H1 (cell line): ENCODE measurements at regions not wholly inside any gene's neighbourhood (a gene's known extent, or its start where the extent isn't known, plus 50 kb on each side); places are given as distances from the start of the nearest gene placed in this dataset.

Source experiments
- CTCF ChIA-PET: fragments of 300-600 bp; sonication (Branson Sonifier 250); formaldehyde crosslinking; loops from one replicate; lab custom pipeline; 2021; ENCODE audit not compliant: partially characterized antibody; lab: Charles Lee
- POLR2A ChIA-PET: fragments of 300-600 bp; sonication (Branson Sonifier 250); formaldehyde crosslinking; loops from one replicate; lab custom pipeline; 2021; ENCODE audit warnings: inconsistent platforms; ENCODE audit not compliant: partially characterized antibody; lab: Charles Lee
- DNase-seq, 2 experiments: peaks; one replicate each; pipeline versions ENCODE4 v3.0.0 to v3.0.0-alpha.2; 2010 to 2022; ENCODE audit warnings: low spot score in 2 of 2, low read depth in 1 of 2, mixed read lengths in 1 of 2
- FAIRE-seq: peaks from 2 replicates; lab custom pipeline; 2011; peaks lifted over from hg19 to GRCh38; lab: Jason Lieb, UNC
- H2AFZ ChIP-seq: 2 replicates; pipeline ENCODE4 v1.8.1; 2012; ENCODE audit warnings: low read length, inconsistent platforms
- H2AK5ac ChIP-seq: 2 replicates; pipeline ENCODE4 v1.6.1; 2013; ENCODE audit warnings: low read depth, low read length
- H2BK120ac ChIP-seq: replicated peaks from 2 replicates; pipeline ENCODE3; 2013; ENCODE audit warnings: low read depth, low read length, inconsistent platforms
- H2BK12ac ChIP-seq: 2 replicates; pipeline ENCODE4 v1.6.1; 2013; ENCODE audit warnings: low read depth, low read length
- H2BK15ac ChIP-seq: 2 replicates; pipeline ENCODE4 v1.6.1; 2013; ENCODE audit warnings: low read length
- H2BK20ac ChIP-seq: 2 replicates; pipeline ENCODE4 v1.6.1; 2013; ENCODE audit warnings: low read length
- H2BK5ac ChIP-seq: 2 replicates; pipeline ENCODE4 v1.6.1; 2013; ENCODE audit warnings: low read depth, low read length
- H3K14ac ChIP-seq: 2 replicates; pipeline ENCODE4 v1.6.1; 2013; ENCODE audit warnings: inconsistent platforms; ENCODE audit not compliant: insufficient read length
- H3K18ac ChIP-seq: 2 replicates; pipeline ENCODE4 v1.6.1; 2013; ENCODE audit warnings: low read length; ENCODE audit errors: extremely low read depth
- H3K23ac ChIP-seq: 2 replicates; pipeline ENCODE4 v1.6.1; 2013; ENCODE audit warnings: inconsistent platforms; ENCODE audit not compliant: insufficient read length
- H3K23me2 ChIP-seq: 2 replicates; pipeline ENCODE4 v1.6.1; 2013; ENCODE audit warnings: low read depth, low read length
- H3K27ac ChIP-seq: 2 replicates; pipeline ENCODE4 v1.6.1; 2011; ENCODE audit warnings: low read depth, low read length, inconsistent platforms
- H3K27me3 ChIP-seq, 4 experiments: replicated peaks in 1 of 4; 1 replicate in 1 of 4; 2 replicates in 3 of 4; pipeline versions ENCODE4 v1.6.1 to v1.8.1; 2011 to 2013; ENCODE audit warnings: low read length in 3 of 4, mild to moderate bottlenecking in 3 of 4, inconsistent platforms in 2 of 4, mixed read lengths in 2 of 4, moderate library complexity in 1 of 4; ENCODE audit not compliant: control insufficient read depth in 3 of 4, insufficient read depth in 3 of 4; ENCODE audit errors: extremely low read depth in 1 of 4
- H3K36me3 ChIP-seq, 4 experiments: 2 replicates each; pipeline versions ENCODE4 v1.6.1 to v1.8.1; 2011 to 2013; ENCODE audit warnings: mild to moderate bottlenecking in 4 of 4, low read length in 3 of 4, moderate library complexity in 2 of 4, control low read depth in 1 of 4, inconsistent platforms in 1 of 4; ENCODE audit not compliant: insufficient read depth in 4 of 4, control insufficient read depth in 2 of 4
- H3K4ac ChIP-seq: replicated peaks from 2 replicates; pipeline ENCODE3; 2013; ENCODE audit warnings: low read length, low read depth, mixed read lengths, inconsistent platforms; ENCODE audit not compliant: insufficient read length
- H3K4me1 ChIP-seq, 4 experiments: replicated peaks in 1 of 4; 1 replicate in 1 of 4; 2 replicates in 3 of 4; pipeline versions ENCODE4 v1.6.1 to v1.8.1; 2011 to 2013; ENCODE audit warnings: low read length in 3 of 4, inconsistent platforms in 2 of 4, mixed read lengths in 1 of 4; ENCODE audit not compliant: insufficient read depth in 4 of 4, control insufficient read depth in 3 of 4
- H3K4me2 ChIP-seq, 2 experiments: 2 replicates each; pipeline versions ENCODE4 v1.6.1 to v1.8.1; 2011 to 2013; ENCODE audit warnings: low read depth in 2 of 2, low read length in 2 of 2, control low read depth in 1 of 2, inconsistent platforms in 1 of 2, mild to moderate bottlenecking in 1 of 2; ENCODE audit not compliant: insufficient read depth in 1 of 2
- H3K4me3 ChIP-seq, 4 experiments: fragments of 200-600, 300-600 bp in 1 of 4; sonication (generic), shearing (Covaris generic), sonication (Bioruptor Twin) in 1 of 4; 2 replicates each; pipeline versions ENCODE4 v1.5.1 to v1.8.1; 2011 to 2016; ENCODE audit warnings: low read length in 4 of 4, low read depth in 3 of 4, control low read depth in 2 of 4, inconsistent platforms in 2 of 4, mild to moderate bottlenecking in 2 of 4, mixed read lengths in 1 of 4, moderate library complexity in 1 of 4; ENCODE audit not compliant: insufficient read depth in 2 of 4; ENCODE audit errors: extremely low read depth in 1 of 4
- H3K56ac ChIP-seq: replicated peaks from 2 replicates; pipeline ENCODE3; 2013; ENCODE audit warnings: low read depth, mild to moderate bottlenecking, mixed read lengths, low read length, inconsistent platforms; ENCODE audit not compliant: insufficient read length
- H3K79me1 ChIP-seq: 2 replicates; pipeline ENCODE4 v1.6.1; 2013; ENCODE audit warnings: low read depth, low read length, control low read depth
- H3K79me2 ChIP-seq, 2 experiments: 2 replicates each; pipeline versions ENCODE4 v1.6.1 to v1.8.1; 2012 to 2013; ENCODE audit warnings: low read length in 2 of 2, mild to moderate bottlenecking in 2 of 2, inconsistent platforms in 1 of 2; ENCODE audit not compliant: insufficient read depth in 2 of 2, control insufficient read depth in 1 of 2
- H3K9ac ChIP-seq, 4 experiments: replicated peaks in 1 of 4; 1 replicate in 1 of 4; 2 replicates in 3 of 4; pipeline versions ENCODE4 v1.6.1 to v1.8.1; 2011 to 2013; ENCODE audit warnings: low read depth in 3 of 4, low read length in 3 of 4, control low read depth in 2 of 4, mild to moderate bottlenecking in 2 of 4, moderate library complexity in 2 of 4, inconsistent platforms in 1 of 4; ENCODE audit errors: extremely low read depth in 1 of 4
- H3K9me3 ChIP-seq, 2 experiments: 2 replicates each; pipeline versions ENCODE4 v1.6.1 to v1.8.1; 2012 to 2013; ENCODE audit warnings: mild to moderate bottlenecking in 2 of 2, moderate library complexity in 2 of 2, control low read depth in 1 of 2, inconsistent platforms in 1 of 2, low read depth in 1 of 2, low read length in 1 of 2, mixed read lengths in 1 of 2; ENCODE audit not compliant: insufficient read depth in 2 of 2
- H4K20me1 ChIP-seq, 2 experiments: replicated peaks in 1 of 2; 2 replicates each; pipeline versions ENCODE3 to v1.8.1; 2011 to 2013; ENCODE audit warnings: inconsistent platforms in 2 of 2, low read length in 2 of 2, mild to moderate bottlenecking in 1 of 2; ENCODE audit not compliant: insufficient read depth in 2 of 2, control insufficient read depth in 1 of 2
- H4K5ac ChIP-seq: 2 replicates; pipeline ENCODE4 v1.6.1; 2013; ENCODE audit warnings: low read length, low read depth, mixed read lengths, inconsistent platforms; ENCODE audit not compliant: insufficient read length
- H4K8ac ChIP-seq: 2 replicates; pipeline ENCODE4 v1.8.0; 2013; ENCODE audit warnings: mild to moderate bottlenecking, moderate library complexity, low read length, inconsistent platforms; ENCODE audit not compliant: insufficient read depth; ENCODE audit errors: extremely low read depth
- H4K91ac ChIP-seq: replicated peaks from 2 replicates; pipeline ENCODE3; 2013; ENCODE audit warnings: low read length, mixed read lengths, inconsistent platforms; ENCODE audit not compliant: insufficient read length
- BCL11A ChIP-seq, 2 experiments: IDR thresholded peaks; one replicate each; pipeline ENCODE4 v1.6.1; 2011; ENCODE audit warnings: low read depth in 2 of 2, low read length in 2 of 2, mild to moderate bottlenecking in 2 of 2
- CTBP2 ChIP-seq: IDR thresholded peaks from 2 replicates; pipeline ENCODE4 v1.7.0; 2011; ENCODE audit warnings: borderline replicate concordance, mild to moderate bottlenecking, moderate library complexity, mixed read lengths, low read length; ENCODE audit not compliant: insufficient read depth, insufficient read length
- HDAC6 ChIP-seq: IDR thresholded peaks from one replicate; pipeline ENCODE4 v1.7.1; 2012; ENCODE audit warnings: low read depth, mild to moderate bottlenecking, inconsistent platforms, low read length, moderate library complexity
- SAP30 ChIP-seq: fragments of 300-600 bp; sonication (generic); IDR thresholded peaks from 2 replicates; pipeline ENCODE4 v1.7.1; 2012; ENCODE audit warnings: low read length, moderate library complexity, mild to moderate bottlenecking, inconsistent platforms; ENCODE audit not compliant: insufficient read depth, insufficient replicate concordance
- SP2 ChIP-seq: IDR thresholded peaks from 2 replicates; pipeline ENCODE4 v1.6.1; 2012; ENCODE audit warnings: mild to moderate bottlenecking, low read length, inconsistent platforms
- TAF7 ChIP-seq: optimal IDR thresholded peaks from 2 replicates; pipeline ENCODE3; 2011; ENCODE audit warnings: low read depth, mild to moderate bottlenecking, inconsistent platforms, low read length, moderate library complexity, borderline replicate concordance
- TEAD4 ChIP-seq: IDR thresholded peaks from 2 replicates; pipeline ENCODE4 v1.6.1; 2012; ENCODE audit warnings: low read depth, low read length, inconsistent platforms, mixed read lengths
- ZNF274 ChIP-seq: IDR thresholded peaks from 2 replicates; pipeline ENCODE4 v1.7.0; 2012; ENCODE audit warnings: low read length, borderline replicate concordance; ENCODE audit errors: extremely low read depth
- WGBS, 2 experiments: shearing (Covaris generic) in 1 of 2; methylation state at CpG; one replicate each; pipeline versions ENCODE4 v1.1.6 to v1.1.7; 2013 to 2015; ENCODE audit warnings: low lambda C conversion rate in 2 of 2, mixed read lengths in 2 of 2, inconsistent platforms in 1 of 2, low coverage in 1 of 2, missing lambda C conversion rate in 1 of 2; ENCODE audit not compliant: insufficient replicate concordance in 2 of 2, insufficient coverage in 1 of 2, insufficient read length in 1 of 2; ENCODE audit errors: extremely low coverage in 1 of 2, missing lambda C conversion rate in 1 of 2; 5-methylcytosine and 5-hydroxymethylcytosine counted together
- TF ChIP-seq, protein P1 (sequence below): IDR thresholded peaks from 2 replicates; pipeline ENCODE4 v1.6.1; 2011; ENCODE audit warnings: low read depth, mild to moderate bottlenecking, low read length; ENCODE audit not compliant: insufficient read depth

DNA sequence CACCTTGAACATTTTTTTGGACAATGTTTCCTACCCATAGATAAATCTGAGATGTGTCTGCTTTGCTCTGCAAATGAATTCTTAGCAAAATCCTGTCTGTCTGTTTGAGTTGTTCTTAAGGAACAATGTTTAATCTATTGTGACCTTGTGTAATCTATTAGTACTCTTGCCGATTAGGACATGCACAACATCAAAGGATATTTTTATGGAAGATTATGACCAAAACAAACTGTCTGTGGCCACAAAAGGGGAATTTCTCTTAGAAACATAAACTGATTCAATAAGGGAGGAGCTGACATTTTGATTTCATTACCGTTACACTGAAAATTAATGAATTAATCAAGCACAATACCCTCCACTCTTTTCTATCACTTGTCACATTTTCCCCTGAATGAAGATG, 323.0 kb upstream of the PRR16 start:
- TF ChIP-seq HDAC6: no peak
- TF ChIP-seq, protein P1, sequence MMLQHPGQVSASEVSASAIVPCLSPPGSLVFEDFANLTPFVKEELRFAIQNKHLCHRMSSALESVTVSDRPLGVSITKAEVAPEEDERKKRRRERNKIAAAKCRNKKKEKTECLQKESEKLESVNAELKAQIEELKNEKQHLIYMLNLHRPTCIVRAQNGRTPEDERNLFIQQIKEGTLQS: no peak
- no peak for TF ChIP-seq TEAD4
- no peak for TF ChIP-seq ZNF274
- no peak for TF ChIP-seq SAP30
- no peak for TF ChIP-seq TAF7
- TF ChIP-seq BCL11A (IDR thresholded peaks at IDR 0.05; ENCODE audit: low read depth in 2 of 2, low read length in 2 of 2): no peak
- TF ChIP-seq SP2: no peak
- TF ChIP-seq CTBP2: no peak
- Histone ChIP-seq H2BK5ac (no peak overlapping the region), H3K27ac (no peak overlapping the region), H3K23me2 (no peaks in the 10 kb centered on the region), H2AFZ (no peak overlapping the region), H3K36me3 (no peaks in the 10 kb centered on the region), H4K5ac (no peak overlapping the region), H2BK15ac (no peak overlapping the region), H2AK5ac (no peak overlapping the region), H2BK20ac (no peak overlapping the region), H3K79me2 (no peaks in the 10 kb centered on the region), H3K9me3 (peaks cover 7 to 10% of the 10 kb centered on the region in 2 experiments), H4K20me1 (no peaks in the 10 kb centered on the region), H3K4me1 (no peaks in the 10 kb centered on the region), H4K91ac (no peak overlapping the region), H4K8ac (no peak overlapping the region), H3K4me3 (no peak overlapping the region), H3K27me3 (no peaks in the 10 kb centered on the region), H3K18ac (no peak overlapping the region), H2BK120ac (no peak overlapping the region), H3K4me2 (no peak overlapping the region), H3K56ac (no peak overlapping the region), H3K23ac (no peak overlapping the region), H3K14ac (no peak overlapping the region), H3K4ac (no peak overlapping the region), H3K79me1 (no peaks in the 10 kb centered on the region), H3K9ac (no peak overlapping the region), H2BK12ac (no peak overlapping the region)
- FAIRE-seq (no peak), DNase-seq (no peak)
- 93% methylated on average over 2 of the region's 2 CpGs; no CpG with 5 or more reads in 1 of the 2 experiments for WGBS, 2 experiments
- CTCF ChIA-PET: no interaction called here
- POLR2A ChIA-PET: no interaction called here
